ENCODE measurements at regions not wholly inside any gene's neighbourhood (a gene's known extent, or its start where the extent isn't known, plus 50 kb on each side); places are given as distances from the start of the nearest gene placed in this dataset.

DNA sequence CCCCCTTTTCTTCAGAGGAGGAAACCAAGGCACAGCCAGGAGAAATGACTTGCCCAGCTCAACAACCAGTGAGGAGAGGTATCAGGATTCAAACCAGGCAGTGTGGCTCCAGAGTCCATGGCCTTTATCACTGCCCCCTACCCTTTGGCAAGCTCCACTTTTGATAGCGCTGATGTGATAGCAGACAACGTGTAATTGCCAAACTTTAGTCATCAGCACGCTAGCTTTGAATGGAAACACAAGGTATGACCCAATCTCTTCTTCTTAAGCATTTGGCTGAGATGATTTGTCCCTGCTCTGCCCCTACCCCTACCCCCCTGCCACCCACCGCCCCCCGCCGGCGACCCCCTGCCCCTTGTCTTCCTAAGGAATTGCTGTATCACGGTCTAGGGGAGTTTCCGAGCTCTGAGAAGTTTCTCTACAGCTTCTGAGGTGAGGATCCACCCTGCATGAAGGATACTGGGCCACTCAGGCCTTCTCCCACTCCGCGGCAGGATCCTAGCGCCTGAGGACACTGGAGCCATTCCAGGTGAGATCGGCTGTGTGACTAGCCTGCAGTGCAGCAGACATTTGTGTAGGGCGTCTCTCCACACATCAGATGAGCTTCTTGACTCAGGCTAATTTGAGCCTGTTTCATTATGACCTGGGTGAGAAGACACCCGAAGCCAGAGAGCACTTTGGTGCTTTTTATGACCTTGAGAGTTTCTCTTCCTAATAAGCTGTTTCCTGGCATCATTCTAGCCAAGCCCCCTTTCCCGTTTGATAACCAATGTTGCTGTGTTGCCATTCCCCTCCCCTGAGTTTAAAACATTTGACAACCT, 75.1 kb upstream of the MAP4K4 start:
- TF ChIP-seq, protein P1, sequence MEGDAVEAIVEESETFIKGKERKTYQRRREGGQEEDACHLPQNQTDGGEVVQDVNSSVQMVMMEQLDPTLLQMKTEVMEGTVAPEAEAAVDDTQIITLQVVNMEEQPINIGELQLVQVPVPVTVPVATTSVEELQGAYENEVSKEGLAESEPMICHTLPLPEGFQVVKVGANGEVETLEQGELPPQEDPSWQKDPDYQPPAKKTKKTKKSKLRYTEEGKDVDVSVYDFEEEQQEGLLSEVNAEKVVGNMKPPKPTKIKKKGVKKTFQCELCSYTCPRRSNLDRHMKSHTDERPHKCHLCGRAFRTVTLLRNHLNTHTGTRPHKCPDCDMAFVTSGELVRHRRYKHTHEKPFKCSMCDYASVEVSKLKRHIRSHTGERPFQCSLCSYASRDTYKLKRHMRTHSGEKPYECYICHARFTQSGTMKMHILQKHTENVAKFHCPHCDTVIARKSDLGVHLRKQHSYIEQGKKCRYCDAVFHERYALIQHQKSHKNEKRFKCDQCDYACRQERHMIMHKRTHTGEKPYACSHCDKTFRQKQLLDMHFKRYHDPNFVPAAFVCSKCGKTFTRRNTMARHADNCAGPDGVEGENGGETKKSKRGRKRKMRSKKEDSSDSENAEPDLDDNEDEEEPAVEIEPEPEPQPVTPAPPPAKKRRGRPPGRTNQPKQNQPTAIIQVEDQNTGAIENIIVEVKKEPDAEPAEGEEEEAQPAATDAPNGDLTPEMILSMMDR (IDR thresholded peaks at IDR 0.05; ENCODE audit: insufficient read depth, low read length, severe bottlenecking) = no peak
- DNase-seq (ENCODE audit: low read depth) (no peak), FAIRE-seq (no peak)
- H3K27me3 ChIP-seq (ENCODE audit: control insufficient read depth, insufficient read depth, low read length) = peaks cover 2% of the 10 kb centered on the region
- H3K36me3 ChIP-seq (ENCODE audit: control insufficient read depth, insufficient read depth, low read length) = no peaks in the 10 kb centered on the region
- H3K4me3 ChIP-seq (ENCODE audit: low read depth, low read length) = no peak overlapping the region

DNA sequence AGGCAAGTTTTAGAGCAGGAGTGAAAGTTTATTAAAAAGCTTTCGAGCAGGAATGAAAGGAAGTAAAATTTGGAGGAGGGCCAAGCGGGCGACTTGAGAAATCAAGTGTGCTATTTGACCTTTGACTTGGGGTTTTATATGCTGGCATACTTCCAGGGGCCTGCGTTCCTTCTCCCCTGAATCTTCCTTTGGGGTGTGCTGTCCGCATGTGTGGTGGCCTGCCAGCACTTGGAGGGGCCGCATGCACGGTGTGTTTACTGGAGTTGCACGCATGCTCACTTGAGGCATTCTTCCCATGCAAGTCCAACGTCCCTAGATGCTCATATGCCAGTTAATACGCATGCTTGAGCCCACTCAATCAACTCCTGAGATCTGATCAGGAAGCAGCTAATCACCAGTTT, 78.3 kb upstream of the MAP4K4 start:
- Histone ChIP-seq H3K27me3 (ENCODE audit: control insufficient read depth, insufficient read depth, low read length) (peaks cover 2% of the 10 kb centered on the region), H3K36me3 (ENCODE audit: control insufficient read depth, insufficient read depth, low read length) (no peaks in the 10 kb centered on the region), H3K4me3 (ENCODE audit: low read depth, low read length) (no peak overlapping the region)
- DNase-seq (ENCODE audit: low read depth) = no peak
- TF ChIP-seq, protein P1 (IDR thresholded peaks at IDR 0.05; ENCODE audit: insufficient read depth, low read length, severe bottlenecking) = no peak
- FAIRE-seq = no peak

DNA sequence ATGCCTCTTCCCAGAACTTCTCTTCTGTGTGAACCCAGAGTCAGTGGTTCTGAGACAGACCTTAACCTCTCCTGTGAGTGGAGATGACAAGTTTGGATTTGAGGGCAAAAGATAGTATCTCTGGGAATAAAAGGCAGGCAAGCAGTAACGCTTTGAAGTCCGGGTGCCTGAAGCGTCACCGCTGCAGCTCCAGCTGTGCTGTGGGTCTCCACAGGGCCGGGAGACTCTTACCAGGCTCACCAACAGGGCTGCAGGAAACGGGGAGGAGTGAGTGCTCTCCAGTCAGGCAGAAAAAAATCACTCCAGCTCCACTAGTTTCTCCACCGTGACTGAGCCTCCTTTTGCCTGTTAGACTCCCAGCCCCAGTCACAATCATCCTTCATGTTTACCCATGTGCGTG, 79.7 kb upstream of the MAP4K4 start:
- no peak overlapping the region for H3K4me3 ChIP-seq (ENCODE audit: low read depth, low read length)
- no peak for FAIRE-seq
- TF ChIP-seq, protein P1 (IDR thresholded peaks at IDR 0.05; ENCODE audit: insufficient read depth, low read length, severe bottlenecking) = no peak
- H3K27me3 ChIP-seq (ENCODE audit: control insufficient read depth, insufficient read depth, low read length) = peaks cover 2% of the 10 kb centered on the region
- no peak for DNase-seq (ENCODE audit: low read depth)
- no peaks in the 10 kb centered on the region for H3K36me3 ChIP-seq (ENCODE audit: control insufficient read depth, insufficient read depth, low read length)

DNA sequence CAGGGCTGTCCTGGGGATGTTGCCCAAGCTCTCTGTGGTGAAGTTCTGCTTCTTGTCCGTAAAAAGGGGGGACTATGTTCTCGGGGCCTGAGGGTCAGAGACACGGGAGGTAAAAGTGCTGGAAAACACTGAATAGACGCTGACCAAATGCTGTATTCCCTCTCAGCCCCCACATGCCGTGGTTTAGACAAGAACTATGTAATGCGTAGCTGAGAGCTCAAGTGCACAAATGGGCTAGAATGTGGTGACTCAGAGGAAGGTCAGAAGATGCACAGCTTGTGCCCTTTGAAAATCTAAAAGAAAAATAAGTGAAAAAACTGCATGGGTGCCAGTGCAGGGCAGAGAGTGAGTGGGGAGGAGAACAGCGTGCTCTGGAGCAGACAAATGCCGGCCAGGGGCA, 80.3 kb upstream of the MAP4K4 start:
- peaks cover 2% of the 10 kb centered on the region for H3K27me3 ChIP-seq (ENCODE audit: control insufficient read depth, insufficient read depth, low read length)
- TF ChIP-seq, protein P1 (IDR thresholded peaks at IDR 0.05; ENCODE audit: insufficient read depth, low read length, severe bottlenecking) = no peak
- H3K4me3 ChIP-seq (ENCODE audit: low read depth, low read length) = no peak overlapping the region
- FAIRE-seq = no peak
- H3K36me3 ChIP-seq (ENCODE audit: control insufficient read depth, insufficient read depth, low read length) = no peaks in the 10 kb centered on the region
- DNase-seq (ENCODE audit: low read depth) = peak; percentile 16

DNA sequence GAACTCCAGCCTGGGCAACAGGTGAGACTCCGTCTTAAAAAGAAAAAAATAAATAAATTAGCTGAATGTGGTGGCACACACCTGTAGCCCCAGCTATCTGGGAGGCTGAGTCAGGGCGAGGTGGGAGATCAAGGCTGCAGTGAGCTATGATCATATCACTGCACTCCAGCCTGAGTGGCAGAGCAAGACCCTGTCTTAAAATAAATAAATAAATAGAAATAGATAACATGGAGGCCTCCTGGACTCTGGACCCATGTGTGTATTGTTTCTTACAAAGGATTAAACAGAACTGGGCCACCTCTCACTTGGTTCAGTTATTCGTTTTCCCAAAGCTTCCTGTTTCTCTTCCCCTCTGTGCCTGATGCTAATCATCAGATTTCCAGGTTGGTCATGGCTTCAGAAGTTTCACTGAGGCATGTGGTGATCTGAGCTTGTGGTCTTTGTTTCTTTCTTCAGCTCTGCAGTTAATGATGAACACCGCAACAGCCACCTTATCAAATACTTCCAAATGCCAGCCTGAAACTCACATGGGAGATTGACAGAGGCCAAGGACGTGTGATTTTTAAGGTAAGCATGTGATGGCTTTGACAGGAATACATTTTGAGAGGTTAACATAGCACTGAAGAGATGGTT, 83.3 kb upstream of the MAP4K4 start:
- no peak for DNase-seq (ENCODE audit: low read depth)
- H3K36me3 ChIP-seq (ENCODE audit: control insufficient read depth, insufficient read depth, low read length) = no peaks in the 10 kb centered on the region
- H3K27me3 ChIP-seq (ENCODE audit: control insufficient read depth, insufficient read depth, low read length) = peaks cover 2% of the 10 kb centered on the region
- TF ChIP-seq, protein P1 (IDR thresholded peaks at IDR 0.05; ENCODE audit: insufficient read depth, low read length, severe bottlenecking) = no peak
- H3K4me3 ChIP-seq (ENCODE audit: low read depth, low read length) = no peak overlapping the region
- no peak for FAIRE-seq
